GM23338 (cell line): ENCODE measurements at regions not wholly inside any gene's neighbourhood (a gene's known extent, or its start where the extent isn't known, plus 50 kb on each side); places are given as distances from the start of the nearest gene placed in this dataset.

ENCODE experiments used
- ATAC-seq: fragments of 200-7000 bp; cut with Tn5 transposase; 3 replicates; pipeline ENCODE4 v1.9.1; 2020
- DNase-seq: peaks from one replicate; pipeline ENCODE4 v3.0.0-alpha.2; 2015; ENCODE audit warnings: low spot score
- H2AFZ ChIP-seq: fragments of 200-600 bp; sonication (generic); 2 replicates; pipeline ENCODE4 v1.8.0; 2016; ENCODE audit warnings: antibody characterized with exemption, mild to moderate bottlenecking, moderate library complexity
- H3F3A ChIP-seq: fragments of 200-600 bp; sonication (generic); replicated peaks from 2 replicates; pipeline ENCODE4 v1.8.0; 2017; ENCODE audit warnings: antibody characterized with exemption, mixed run types, low read depth
- H3K27ac ChIP-seq: fragments of 200-600 bp; sonication (generic); 2 replicates; pipeline ENCODE4 v1.6.1; 2016; ENCODE audit warnings: low read depth
- H3K27me3 ChIP-seq: fragments of 200-600 bp; sonication (generic); 2 replicates; pipeline ENCODE4 v1.8.0; 2016; ENCODE audit warnings: mild to moderate bottlenecking, mixed run types, moderate library complexity; ENCODE audit not compliant: insufficient read depth
- H3K36me3 ChIP-seq: fragments of 200-600 bp; sonication (generic); 2 replicates; pipeline ENCODE4 v1.8.0; 2016; ENCODE audit warnings: mild to moderate bottlenecking; ENCODE audit not compliant: insufficient read depth
- H3K4me1 ChIP-seq: fragments of 200-600 bp; sonication (generic); 2 replicates; pipeline ENCODE4 v1.8.0; 2016; ENCODE audit warnings: mild to moderate bottlenecking, moderate library complexity; ENCODE audit not compliant: insufficient read depth
- H3K4me2 ChIP-seq: fragments of 200-600 bp; sonication (generic); 2 replicates; pipeline ENCODE4 v1.7.1; 2017; ENCODE audit warnings: mixed run types
- H3K4me3 ChIP-seq: fragments of 200-600 bp; sonication (generic); 2 replicates; pipeline ENCODE4 v1.6.1; 2016; ENCODE audit warnings: mixed run types
- H3K79me2 ChIP-seq: fragments of 200-600 bp; sonication (generic); replicated peaks from 2 replicates; pipeline ENCODE4 v1.8.0; 2017; ENCODE audit warnings: mild to moderate bottlenecking; ENCODE audit not compliant: insufficient read depth
- H3K9me2 ChIP-seq: fragments of 200-600 bp; sonication (generic); 2 replicates; pipeline ENCODE4 v1.8.0; 2017; ENCODE audit not compliant: insufficient read depth
- H4K20me1 ChIP-seq: fragments of 200-600 bp; sonication (generic); replicated peaks from 2 replicates; pipeline ENCODE4 v1.8.0; 2017; ENCODE audit warnings: mild to moderate bottlenecking; ENCODE audit not compliant: insufficient read depth
- H3K27ac Mint-ChIP-seq: 2 replicates; pipeline ENCODE4 v1.8.0; 2020; ENCODE audit warnings: inconsistent platforms, mild to moderate bottlenecking, moderate library complexity, mixed read lengths
- H3K27me3 Mint-ChIP-seq: 3 replicates; pipeline ENCODE4 v1.8.0; 2022; ENCODE audit warnings: low read depth, mild to moderate bottlenecking, moderate library complexity, mixed read lengths, inconsistent platforms; ENCODE audit not compliant: insufficient read depth, poor library complexity
- H3K36me3 Mint-ChIP-seq: 3 replicates; pipeline ENCODE4 v1.8.0; 2021; ENCODE audit warnings: low read depth, mild to moderate bottlenecking, inconsistent platforms, moderate library complexity, mixed read lengths
- H3K4me1 Mint-ChIP-seq: 3 replicates; pipeline ENCODE4 v1.8.0; 2020; ENCODE audit warnings: mild to moderate bottlenecking, inconsistent platforms, mixed read lengths
- H3K4me3 Mint-ChIP-seq: 3 replicates; pipeline ENCODE4 v1.8.0; 2021; ENCODE audit warnings: moderate library complexity, mild to moderate bottlenecking, inconsistent platforms, mixed read lengths
- H3K9me3 Mint-ChIP-seq: 3 replicates; pipeline ENCODE4 v1.8.0; 2020; ENCODE audit warnings: moderate library complexity, mild to moderate bottlenecking, inconsistent platforms, mixed read lengths
- CREB1 ChIP-seq: fragments of 250-450 bp; sonication (Bioruptor Pico); IDR thresholded peaks from 2 replicates; pipeline ENCODE4 v1.5.0; 2020; ENCODE audit warnings: low read depth, mild to moderate bottlenecking, moderate library complexity
- EZH2 ChIP-seq: fragments of 200-600 bp; sonication (generic); IDR thresholded peaks from one replicate; pipeline ENCODE4 v1.8.0; 2017; ENCODE audit warnings: antibody characterized with exemption, mild to moderate bottlenecking, low read depth; ENCODE audit not compliant: unreplicated experiment
- EZH2phosphoT487 ChIP-seq: fragments of 200-600 bp; sonication (generic); IDR thresholded peaks from one replicate; pipeline ENCODE4 v1.8.1; 2018; ENCODE audit warnings: antibody characterized with exemption; ENCODE audit not compliant: unreplicated experiment
- JUNB ChIP-seq: IDR thresholded peaks from one replicate; pipeline ENCODE4 v1.6.1; 2016; ENCODE audit warnings: antibody characterized with exemption; ENCODE audit not compliant: unreplicated experiment
- NANOG ChIP-seq: IDR thresholded peaks from 2 replicates; pipeline ENCODE4 v1.6.1; 2016; ENCODE audit warnings: antibody characterized with exemption, borderline replicate concordance
- POLR2AphosphoS5 ChIP-seq: IDR thresholded peaks from 2 replicates; pipeline ENCODE4 v1.6.1; 2016; ENCODE audit warnings: antibody characterized with exemption, low read depth
- STAT1 ChIP-seq: IDR thresholded peaks from one replicate; pipeline ENCODE4 v1.6.1; 2016; ENCODE audit warnings: antibody characterized with exemption; ENCODE audit not compliant: unreplicated experiment
- ZNF114 ChIP-seq: fragments of 250-450 bp; sonication (Bioruptor Pico); IDR thresholded peaks from 2 replicates; pipeline ENCODE4 v1.5.0; 2020; ENCODE audit warnings: mild to moderate bottlenecking, moderate library complexity
- ZNF331 ChIP-seq: fragments of 250-450 bp; sonication (Bioruptor Pico); IDR thresholded peaks from 2 replicates; pipeline ENCODE4 v1.5.0; 2020; ENCODE audit warnings: low read depth, mild to moderate bottlenecking, moderate library complexity
- TF ChIP-seq, protein P1 (sequence below): IDR thresholded peaks from one replicate; pipeline ENCODE4 v1.6.1; 2018; ENCODE audit warnings: antibody characterized with exemption; ENCODE audit not compliant: unreplicated experiment
- TF ChIP-seq, protein P2 (sequence below): fragments of 250-450 bp; sonication (Bioruptor Pico); IDR thresholded peaks from 2 replicates; pipeline ENCODE4 v1.5.0; 2020; ENCODE audit warnings: mild to moderate bottlenecking, moderate library complexity

DNA sequence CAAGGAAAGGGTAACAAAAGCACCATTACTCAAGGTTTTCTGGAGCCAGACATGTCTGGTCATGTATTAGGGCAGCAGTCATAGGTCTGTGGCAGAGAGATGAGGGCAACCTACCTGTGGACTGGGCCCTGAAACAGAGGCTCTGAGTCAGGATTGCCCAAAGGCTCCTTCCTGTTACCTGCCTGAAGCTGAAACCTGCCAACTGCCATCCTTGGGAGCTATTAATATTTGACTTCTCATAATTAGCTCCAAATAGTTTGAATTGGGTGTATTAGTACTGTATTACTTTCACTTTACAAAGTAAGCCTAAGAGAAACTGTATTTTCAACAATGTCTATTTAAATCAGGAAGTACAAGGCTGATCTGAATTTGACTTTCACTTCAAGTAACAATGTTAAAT lies 72.0 kb upstream of the TBX18 start:
- no peaks in the 10 kb centered on the region for H3K4me1 ChIP-seq
- no peaks in the 10 kb centered on the region for H3K79me2 ChIP-seq
- DNase-seq (no peak), ATAC-seq (no peak)
- H3K4me1 Mint-ChIP-seq, result peaks cover 3% of the 10 kb centered on the region; the same call in 1 of the 3 replicates
- H3K9me3 Mint-ChIP-seq, result peaks cover 36% of the 10 kb centered on the region
- no peak overlapping the region for H3K27ac Mint-ChIP-seq
- no peak overlapping the region for H3K4me3 Mint-ChIP-seq
- no peaks in the 10 kb centered on the region for H4K20me1 ChIP-seq
- peak overlapping the region; percentile 72; the same call in 1 of the 2 replicates for H2AFZ ChIP-seq
- peaks cover 13% of the 10 kb centered on the region; the same call in 1 of the 3 replicates for H3K36me3 Mint-ChIP-seq
- 0 out of 2 replicates have a peak, but pooled peaks cover 3% of the 10 kb centered on the region for H3K36me3 ChIP-seq
- no peaks in the 10 kb centered on the region for H3F3A ChIP-seq
- H3K9me2 ChIP-seq, result no peaks in the 10 kb centered on the region
- no peak overlapping the region for H3K27ac ChIP-seq
- H3K27me3 ChIP-seq, result no peaks in the 10 kb centered on the region
- H3K4me3 ChIP-seq, result no peak overlapping the region
- H3K4me2 ChIP-seq, result no peak overlapping the region
- peaks cover 3% of the 10 kb centered on the region for H3K27me3 Mint-ChIP-seq
- no peak for TF ChIP-seq CREB1
- TF ChIP-seq, protein P1, sequence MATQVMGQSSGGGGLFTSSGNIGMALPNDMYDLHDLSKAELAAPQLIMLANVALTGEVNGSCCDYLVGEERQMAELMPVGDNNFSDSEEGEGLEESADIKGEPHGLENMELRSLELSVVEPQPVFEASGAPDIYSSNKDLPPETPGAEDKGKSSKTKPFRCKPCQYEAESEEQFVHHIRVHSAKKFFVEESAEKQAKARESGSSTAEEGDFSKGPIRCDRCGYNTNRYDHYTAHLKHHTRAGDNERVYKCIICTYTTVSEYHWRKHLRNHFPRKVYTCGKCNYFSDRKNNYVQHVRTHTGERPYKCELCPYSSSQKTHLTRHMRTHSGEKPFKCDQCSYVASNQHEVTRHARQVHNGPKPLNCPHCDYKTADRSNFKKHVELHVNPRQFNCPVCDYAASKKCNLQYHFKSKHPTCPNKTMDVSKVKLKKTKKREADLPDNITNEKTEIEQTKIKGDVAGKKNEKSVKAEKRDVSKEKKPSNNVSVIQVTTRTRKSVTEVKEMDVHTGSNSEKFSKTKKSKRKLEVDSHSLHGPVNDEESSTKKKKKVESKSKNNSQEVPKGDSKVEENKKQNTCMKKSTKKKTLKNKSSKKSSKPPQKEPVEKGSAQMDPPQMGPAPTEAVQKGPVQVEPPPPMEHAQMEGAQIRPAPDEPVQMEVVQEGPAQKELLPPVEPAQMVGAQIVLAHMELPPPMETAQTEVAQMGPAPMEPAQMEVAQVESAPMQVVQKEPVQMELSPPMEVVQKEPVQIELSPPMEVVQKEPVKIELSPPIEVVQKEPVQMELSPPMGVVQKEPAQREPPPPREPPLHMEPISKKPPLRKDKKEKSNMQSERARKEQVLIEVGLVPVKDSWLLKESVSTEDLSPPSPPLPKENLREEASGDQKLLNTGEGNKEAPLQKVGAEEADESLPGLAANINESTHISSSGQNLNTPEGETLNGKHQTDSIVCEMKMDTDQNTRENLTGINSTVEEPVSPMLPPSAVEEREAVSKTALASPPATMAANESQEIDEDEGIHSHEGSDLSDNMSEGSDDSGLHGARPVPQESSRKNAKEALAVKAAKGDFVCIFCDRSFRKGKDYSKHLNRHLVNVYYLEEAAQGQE, result no peak
- TF ChIP-seq ZNF114 (CRISPR knock-in tag), result no peak
- TF ChIP-seq ZNF331, result no peak
- no peak for TF ChIP-seq STAT1
- TF ChIP-seq, protein P2, sequence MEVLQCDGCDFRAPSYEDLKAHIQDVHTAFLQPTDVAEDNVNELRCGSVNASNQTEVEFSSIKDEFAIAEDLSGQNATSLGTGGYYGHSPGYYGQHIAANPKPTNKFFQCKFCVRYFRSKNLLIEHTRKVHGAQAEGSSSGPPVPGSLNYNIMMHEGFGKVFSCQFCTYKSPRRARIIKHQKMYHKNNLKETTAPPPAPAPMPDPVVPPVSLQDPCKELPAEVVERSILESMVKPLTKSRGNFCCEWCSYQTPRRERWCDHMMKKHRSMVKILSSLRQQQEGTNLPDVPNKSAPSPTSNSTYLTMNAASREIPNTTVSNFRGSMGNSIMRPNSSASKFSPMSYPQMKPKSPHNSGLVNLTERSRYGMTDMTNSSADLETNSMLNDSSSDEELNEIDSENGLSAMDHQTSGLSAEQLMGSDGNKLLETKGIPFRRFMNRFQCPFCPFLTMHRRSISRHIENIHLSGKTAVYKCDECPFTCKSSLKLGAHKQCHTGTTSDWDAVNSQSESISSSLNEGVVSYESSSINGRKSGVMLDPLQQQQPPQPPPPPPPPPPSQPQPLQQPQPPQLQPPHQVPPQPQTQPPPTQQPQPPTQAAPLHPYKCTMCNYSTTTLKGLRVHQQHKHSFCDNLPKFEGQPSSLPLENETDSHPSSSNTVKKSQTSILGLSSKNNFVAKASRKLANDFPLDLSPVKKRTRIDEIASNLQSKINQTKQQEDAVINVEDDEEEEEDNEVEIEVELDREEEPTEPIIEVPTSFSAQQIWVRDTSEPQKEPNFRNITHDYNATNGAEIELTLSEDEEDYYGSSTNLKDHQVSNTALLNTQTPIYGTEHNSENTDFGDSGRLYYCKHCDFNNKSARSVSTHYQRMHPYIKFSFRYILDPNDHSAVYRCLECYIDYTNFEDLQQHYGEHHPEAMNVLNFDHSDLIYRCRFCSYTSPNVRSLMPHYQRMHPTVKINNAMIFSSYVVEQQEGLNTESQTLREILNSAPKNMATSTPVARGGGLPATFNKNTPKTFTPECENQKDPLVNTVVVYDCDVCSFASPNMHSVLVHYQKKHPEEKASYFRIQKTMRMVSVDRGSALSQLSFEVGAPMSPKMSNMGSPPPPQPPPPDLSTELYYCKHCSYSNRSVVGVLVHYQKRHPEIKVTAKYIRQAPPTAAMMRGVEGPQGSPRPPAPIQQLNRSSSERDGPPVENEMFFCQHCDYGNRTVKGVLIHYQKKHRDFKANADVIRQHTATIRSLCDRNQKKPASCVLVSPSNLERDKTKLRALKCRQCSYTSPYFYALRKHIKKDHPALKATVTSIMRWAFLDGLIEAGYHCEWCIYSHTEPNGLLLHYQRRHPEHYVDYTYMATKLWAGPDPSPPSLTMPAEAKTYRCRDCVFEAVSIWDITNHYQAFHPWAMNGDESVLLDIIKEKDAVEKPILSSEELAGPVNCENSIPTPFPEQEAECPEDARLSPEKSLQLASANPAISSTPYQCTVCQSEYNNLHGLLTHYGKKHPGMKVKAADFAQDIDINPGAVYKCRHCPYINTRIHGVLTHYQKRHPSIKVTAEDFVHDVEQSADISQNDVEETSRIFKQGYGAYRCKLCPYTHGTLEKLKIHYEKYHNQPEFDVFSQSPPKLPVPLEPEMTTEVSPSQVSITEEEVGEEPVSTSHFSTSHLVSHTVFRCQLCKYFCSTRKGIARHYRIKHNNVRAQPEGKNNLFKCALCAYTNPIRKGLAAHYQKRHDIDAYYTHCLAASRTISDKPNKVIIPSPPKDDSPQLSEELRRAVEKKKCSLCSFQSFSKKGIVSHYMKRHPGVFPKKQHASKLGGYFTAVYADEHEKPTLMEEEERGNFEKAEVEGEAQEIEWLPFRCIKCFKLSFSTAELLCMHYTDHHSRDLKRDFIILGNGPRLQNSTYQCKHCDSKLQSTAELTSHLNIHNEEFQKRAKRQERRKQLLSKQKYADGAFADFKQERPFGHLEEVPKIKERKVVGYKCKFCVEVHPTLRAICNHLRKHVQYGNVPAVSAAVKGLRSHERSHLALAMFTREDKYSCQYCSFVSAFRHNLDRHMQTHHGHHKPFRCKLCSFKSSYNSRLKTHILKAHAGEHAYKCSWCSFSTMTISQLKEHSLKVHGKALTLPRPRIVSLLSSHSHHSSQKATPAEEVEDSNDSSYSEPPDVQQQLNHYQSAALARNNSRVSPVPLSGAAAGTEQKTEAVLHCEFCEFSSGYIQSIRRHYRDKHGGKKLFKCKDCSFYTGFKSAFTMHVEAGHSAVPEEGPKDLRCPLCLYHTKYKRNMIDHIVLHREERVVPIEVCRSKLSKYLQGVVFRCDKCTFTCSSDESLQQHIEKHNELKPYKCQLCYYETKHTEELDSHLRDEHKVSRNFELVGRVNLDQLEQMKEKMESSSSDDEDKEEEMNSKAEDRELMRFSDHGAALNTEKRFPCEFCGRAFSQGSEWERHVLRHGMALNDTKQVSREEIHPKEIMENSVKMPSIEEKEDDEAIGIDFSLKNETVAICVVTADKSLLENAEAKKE (CRISPR knock-in tag), result no peak
- no peak for TF ChIP-seq EZH2phosphoT487
- no peak for TF ChIP-seq JUNB
- no peak for TF ChIP-seq EZH2
- no peak for TF ChIP-seq POLR2AphosphoS5
- TF ChIP-seq NANOG, result no peak
